ENCODE measurements at regions not wholly inside any gene's neighbourhood (a gene's known extent, or its start where the extent isn't known, plus 50 kb on each side); places are given as distances from the start of the nearest gene placed in this dataset.

DNA sequence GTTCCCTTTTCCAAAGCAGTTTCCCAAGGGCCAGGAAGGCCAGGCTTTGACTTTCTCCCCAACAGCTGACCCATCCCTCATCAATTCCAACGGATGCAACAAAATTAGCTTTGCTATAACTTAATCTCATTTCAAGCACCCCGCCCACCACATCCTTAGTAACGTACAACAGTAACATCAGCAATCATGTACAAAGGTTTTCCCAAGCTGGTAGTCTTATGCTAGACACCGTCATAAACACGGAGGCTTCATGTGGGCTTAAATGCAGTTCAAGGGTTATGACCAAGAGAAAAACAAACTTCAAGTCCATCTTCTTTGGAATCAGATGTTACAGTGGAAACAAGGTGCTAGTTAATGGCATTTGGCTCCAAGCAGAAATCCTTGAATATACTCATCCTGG is 66.6 kb downstream of the EOMES start:
- intact Hi-C loops (cut with DNase I; ENCODE audit: low total_unique reads), result no loop called here
- H3K4me3 ChIP-seq (ENCODE audit: low read depth, poor library complexity, severe bottlenecking), result no peak overlapping the region

DNA sequence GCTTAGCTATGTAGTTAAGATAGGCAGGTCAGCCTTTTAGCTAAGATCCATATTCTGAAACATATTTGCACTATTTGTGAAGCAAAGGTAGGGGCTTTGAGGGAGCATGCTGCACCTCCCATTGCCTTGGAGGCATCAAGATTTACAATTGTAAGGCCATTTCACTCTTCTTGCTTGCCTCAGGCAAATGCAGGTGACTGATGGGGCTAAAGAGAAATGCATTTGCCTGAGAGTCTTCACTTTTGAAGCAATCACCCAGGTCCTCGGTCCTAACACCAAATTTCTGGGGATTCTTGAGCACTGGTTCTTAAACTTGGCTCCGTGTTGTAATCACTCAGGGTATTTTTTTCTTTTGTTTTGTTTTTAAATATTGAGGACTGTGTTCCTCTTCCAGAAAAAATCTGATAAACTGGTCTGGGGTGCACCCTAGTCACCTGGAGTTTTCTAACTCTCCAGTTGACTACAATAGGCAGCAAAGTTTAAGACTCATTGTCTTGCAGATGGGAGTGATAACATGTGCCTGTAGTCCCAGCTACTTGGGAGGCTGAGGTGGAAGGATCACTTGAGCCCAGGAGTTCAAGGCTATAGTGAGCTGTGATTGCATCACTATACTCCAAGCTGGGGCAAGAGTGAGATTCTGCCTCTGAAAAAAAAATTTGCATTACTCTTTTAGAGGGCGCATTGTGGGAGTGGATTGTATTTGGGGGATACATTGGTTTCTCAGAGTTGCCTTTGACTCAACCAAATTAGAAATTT is 68.1 kb downstream of the EOMES start:
- no peak for TF ChIP-seq POLR2A (IDR thresholded peaks at IDR 0.05)
- TF ChIP-seq, protein P1, sequence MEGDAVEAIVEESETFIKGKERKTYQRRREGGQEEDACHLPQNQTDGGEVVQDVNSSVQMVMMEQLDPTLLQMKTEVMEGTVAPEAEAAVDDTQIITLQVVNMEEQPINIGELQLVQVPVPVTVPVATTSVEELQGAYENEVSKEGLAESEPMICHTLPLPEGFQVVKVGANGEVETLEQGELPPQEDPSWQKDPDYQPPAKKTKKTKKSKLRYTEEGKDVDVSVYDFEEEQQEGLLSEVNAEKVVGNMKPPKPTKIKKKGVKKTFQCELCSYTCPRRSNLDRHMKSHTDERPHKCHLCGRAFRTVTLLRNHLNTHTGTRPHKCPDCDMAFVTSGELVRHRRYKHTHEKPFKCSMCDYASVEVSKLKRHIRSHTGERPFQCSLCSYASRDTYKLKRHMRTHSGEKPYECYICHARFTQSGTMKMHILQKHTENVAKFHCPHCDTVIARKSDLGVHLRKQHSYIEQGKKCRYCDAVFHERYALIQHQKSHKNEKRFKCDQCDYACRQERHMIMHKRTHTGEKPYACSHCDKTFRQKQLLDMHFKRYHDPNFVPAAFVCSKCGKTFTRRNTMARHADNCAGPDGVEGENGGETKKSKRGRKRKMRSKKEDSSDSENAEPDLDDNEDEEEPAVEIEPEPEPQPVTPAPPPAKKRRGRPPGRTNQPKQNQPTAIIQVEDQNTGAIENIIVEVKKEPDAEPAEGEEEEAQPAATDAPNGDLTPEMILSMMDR (IDR thresholded peaks at IDR 0.05), result no peak
- intact Hi-C loops (cut with DNase I; ENCODE audit: low total_unique reads), result no loop called here
- no peak overlapping the region for H3K4me3 ChIP-seq (ENCODE audit: low read depth, poor library complexity, severe bottlenecking)
- no peak for DNase-seq (ENCODE audit: low spot score in 2 of 2)
- 92 to 96% methylated on average over 3 of the region's 3 CpGs for WGBS, 2 donors

More for the DNA sequence above, 66.6 kb downstream of the EOMES start:
- TF ChIP-seq POLR2A (IDR thresholded peaks at IDR 0.05), result no peak
- TF ChIP-seq, protein P1 (IDR thresholded peaks at IDR 0.05), result no peak
- no peak for DNase-seq (ENCODE audit: low spot score in 2 of 2)
- WGBS, 2 donors, result 80 to 91% methylated on average over 5 of the region's 5 CpGs

DNA sequence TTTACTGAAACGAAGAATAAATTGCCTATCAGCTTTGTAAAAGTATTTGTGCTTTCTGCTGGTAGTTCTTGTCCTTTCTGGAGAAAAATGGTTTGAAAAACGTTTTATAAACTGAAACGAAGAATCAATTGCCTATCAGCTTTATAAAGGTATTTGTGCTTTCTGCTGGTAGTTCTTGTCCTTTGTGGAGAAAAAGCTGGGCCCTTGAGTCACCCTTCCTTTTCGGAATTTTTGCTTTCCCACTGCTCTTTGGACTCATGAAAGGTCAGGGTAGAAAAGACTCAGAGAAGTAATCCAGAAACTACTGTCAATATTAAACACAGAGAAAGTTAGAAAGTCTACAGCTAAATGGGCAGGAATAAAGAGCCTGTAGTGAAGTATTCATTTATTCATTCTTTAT is 72.8 kb downstream of the EOMES start:
- TF ChIP-seq POLR2A (IDR thresholded peaks at IDR 0.05), result no peak
- TF ChIP-seq, protein P1 (IDR thresholded peaks at IDR 0.05), result no peak
- intact Hi-C loops (cut with DNase I; ENCODE audit: low total_unique reads), result no loop called here
- no peak overlapping the region for H3K4me3 ChIP-seq (ENCODE audit: low read depth, poor library complexity, severe bottlenecking)
- no peak for DNase-seq (ENCODE audit: low spot score in 2 of 2)
- 72 to 75% methylated on average over 4 of the region's 4 CpGs for WGBS, 2 donors

DNA sequence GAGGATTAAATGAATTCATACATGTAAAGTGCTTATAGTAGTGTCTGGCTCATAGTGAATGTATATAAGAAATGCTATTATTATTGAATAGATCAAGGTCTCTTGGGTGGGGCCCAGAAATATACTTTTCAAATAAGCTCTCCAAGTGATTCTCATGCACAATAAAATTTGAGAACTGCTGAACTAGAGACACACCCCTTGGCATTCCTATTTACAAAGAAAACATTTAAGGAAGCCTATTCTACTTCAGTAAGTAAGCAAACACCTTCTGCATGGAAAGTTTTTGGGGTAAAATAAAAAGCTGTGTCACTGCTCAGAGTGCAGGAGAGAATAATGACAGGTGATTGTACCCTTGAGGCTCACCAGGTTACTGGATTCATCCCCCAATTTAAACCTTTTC is 75.2 kb downstream of the EOMES start:
- no peak overlapping the region for H3K4me3 ChIP-seq (ENCODE audit: low read depth, poor library complexity, severe bottlenecking)
- DNase-seq (ENCODE audit: low spot score in 2 of 2), result no peak
- intact Hi-C loops (cut with DNase I; ENCODE audit: low total_unique reads), result no loop called here
- TF ChIP-seq, protein P1 (IDR thresholded peaks at IDR 0.05), result no peak
- no peak for TF ChIP-seq POLR2A (IDR thresholded peaks at IDR 0.05)

DNA sequence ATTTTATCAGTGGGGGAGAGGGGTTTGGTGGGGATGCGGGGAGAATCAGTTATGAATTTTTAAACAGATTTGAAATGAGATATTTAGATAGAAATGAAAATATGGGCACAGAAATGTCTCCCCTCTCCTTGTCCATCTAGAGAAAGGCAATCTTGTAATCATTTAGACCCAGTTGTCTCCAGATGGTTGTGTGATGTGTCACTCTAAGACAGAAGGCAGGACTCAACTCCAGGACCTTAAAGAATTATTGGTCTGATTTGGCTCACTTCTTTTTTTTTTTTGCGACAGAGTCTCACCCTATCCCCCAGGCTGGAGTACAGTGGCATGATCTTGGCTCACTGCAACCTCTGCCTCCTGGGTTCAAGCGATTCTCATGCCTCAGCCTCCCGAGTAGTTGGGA is 77.2 kb downstream of the EOMES start:
- TF ChIP-seq, protein P1 (IDR thresholded peaks at IDR 0.05), result no peak
- no peak for TF ChIP-seq POLR2A (IDR thresholded peaks at IDR 0.05)
- 81 to 82% methylated on average over 4 of the region's 4 CpGs for WGBS, 2 donors
- no peak overlapping the region for H3K4me3 ChIP-seq (ENCODE audit: low read depth, poor library complexity, severe bottlenecking)
- intact Hi-C loops (cut with DNase I; ENCODE audit: low total_unique reads), result no loop called here
- DNase-seq (ENCODE audit: low spot score in 2 of 2), result no peak

DNA sequence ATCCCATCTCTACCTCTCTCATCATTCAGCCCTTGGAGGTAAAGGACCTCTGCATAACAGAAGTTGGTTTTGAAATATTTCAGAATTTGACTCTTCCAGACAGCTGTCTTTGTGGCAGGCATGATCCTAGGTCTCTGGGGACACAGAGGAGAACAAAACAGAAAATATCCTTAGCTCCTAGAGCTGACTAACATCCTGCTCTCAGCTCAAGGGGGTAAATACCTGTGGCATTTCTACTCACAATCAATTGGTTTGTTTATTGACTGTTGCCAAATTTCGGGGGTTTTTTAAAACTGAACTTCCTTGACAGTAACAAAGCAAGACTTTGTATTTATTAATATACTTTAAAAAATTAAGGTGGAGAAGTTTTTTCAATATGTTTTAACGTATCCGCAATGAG is 78.8 kb downstream of the EOMES start:
- DNase-seq (ENCODE audit: low spot score in 2 of 2), result no peak
- H3K4me3 ChIP-seq (ENCODE audit: low read depth, poor library complexity, severe bottlenecking), result no peak overlapping the region
- WGBS, 2 donors, result 74 to 81% methylated on average over 3 of the region's 3 CpGs
- TF ChIP-seq POLR2A (IDR thresholded peaks at IDR 0.05), result no peak
- TF ChIP-seq, protein P1 (IDR thresholded peaks at IDR 0.05), result no peak
- intact Hi-C loops (cut with DNase I; ENCODE audit: low total_unique reads), result no loop called here
